Activated CD4-positive, alpha-beta T cell treated with anti-CD3 and anti-CD28 coated beads, Interleukin-2, amount 50 U/mL, for 4 hours (primary cell): ENCODE measurements at regions not wholly inside any gene's neighbourhood (a gene's known extent, or its start where the extent isn't known, plus 50 kb on each side); places are given as distances from the start of the nearest gene placed in this dataset.

ENCODE experiments used
- DNase-seq, 2 experiments: peaks; one replicate each; pipeline ENCODE4 v3.0.0-alpha.2; 2020

GRCh38 chr2:57542081-57542480, 504.5 kb upstream of the VRK2 start:
- DNase-seq = no peak

DNA sequence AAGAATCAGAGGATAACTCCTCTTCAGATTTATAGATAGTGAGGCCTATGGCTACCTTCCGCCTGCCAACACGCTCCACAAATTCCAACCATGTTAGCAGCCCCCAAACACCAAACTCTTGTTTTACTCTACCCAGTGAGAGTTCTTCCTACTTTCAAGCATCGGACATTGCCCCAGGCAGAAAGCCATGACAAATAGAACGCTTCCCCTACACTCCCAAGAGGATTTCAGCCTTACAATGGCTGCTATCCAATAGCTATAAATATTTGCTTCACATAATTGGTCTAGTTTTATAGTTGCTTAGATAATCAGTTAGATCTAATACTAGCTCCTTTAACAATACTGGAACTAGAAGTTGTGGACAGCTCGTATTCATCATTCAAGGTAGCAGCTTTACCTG, 503.4 kb upstream of the VRK2 start:
- no peak for DNase-seq

GRCh38 chr2:57544624-57545023, 502.0 kb upstream of the VRK2 start:
- DNase-seq = no peak

DNA sequence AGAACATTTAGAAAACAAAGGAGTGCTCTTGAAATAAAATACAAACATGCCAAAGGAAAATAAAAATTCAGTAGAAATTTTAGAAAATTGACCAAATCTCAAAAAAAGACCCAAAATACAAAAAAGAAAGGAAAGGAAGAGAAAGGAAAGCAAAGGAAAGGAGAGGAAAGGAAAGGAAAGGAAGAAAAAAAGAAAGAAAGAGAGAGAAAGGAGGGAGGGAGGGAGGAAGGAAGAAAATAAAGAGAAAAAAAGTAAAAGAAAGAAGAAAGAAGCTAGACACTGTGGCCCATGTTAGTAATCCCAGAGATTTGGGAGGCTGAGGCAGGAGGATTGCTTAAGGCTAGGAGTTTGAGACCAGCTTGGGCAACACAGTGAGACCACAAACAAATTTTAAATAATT, 500.1 kb upstream of the VRK2 start:
- DNase-seq = no peak

DNA sequence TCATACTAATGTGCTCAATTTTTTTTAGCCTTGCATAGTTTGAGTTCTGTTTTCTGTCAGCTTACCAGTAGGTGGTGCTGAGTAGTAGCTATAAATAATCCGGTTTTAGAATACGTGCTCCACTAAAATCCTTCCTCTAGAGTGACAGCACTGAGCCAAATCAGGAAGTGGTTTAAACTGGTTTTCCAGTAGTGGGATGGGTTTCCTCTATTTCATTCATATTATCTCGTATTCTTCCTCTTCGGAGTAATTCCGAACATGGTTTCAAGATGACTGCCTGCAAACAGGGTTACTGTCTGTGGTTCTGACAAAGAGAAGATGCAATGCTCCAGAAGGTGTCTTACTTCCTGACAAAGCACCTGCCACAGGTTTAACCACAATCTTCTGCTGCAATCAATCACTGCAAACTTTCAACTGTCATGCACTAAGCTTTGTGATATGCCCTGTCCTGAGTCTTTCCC, 496.9 kb upstream of the VRK2 start:
- DNase-seq = no peak

DNA sequence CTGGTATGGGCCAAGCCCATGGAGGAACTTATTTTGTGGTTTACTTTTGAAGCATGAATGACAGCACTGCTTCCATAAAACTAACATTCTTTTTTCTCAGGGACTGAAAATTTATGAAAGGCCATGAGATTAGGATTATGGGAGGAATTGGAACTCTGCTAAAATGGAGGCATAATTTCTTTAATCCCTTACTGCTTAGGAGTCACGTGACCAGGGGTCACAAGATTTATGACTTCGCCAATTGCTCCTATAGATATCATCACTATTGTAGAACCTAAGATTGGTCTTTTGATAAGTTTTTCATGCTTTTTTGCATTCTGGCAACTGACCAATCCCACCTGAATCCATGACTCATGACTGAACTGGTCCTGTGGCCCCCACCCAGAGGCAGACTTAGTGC, 495.7 kb upstream of the VRK2 start:
- no peak for DNase-seq

DNA sequence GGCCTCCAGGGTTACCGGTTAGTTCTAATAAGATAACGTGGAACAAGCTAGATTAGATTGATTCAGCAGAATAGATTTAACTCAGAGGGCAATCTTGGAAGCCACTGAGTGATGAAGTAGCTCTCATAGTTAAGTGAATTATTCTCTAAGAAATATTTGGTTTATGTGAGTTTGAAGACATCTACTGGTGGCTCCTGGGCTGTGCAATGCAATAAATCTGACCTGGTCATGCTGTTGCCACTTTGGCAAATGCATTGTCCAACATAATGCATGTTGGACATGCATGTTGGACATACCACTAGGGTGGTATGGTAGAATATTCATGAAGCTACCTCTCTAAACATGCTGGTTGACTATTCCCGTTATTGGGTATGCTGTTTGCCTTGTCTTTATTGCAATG, 493.7 kb upstream of the VRK2 start:
- DNase-seq = no peak

GRCh38 chr2:57554348-57554747, 492.3 kb upstream of the VRK2 start:
- DNase-seq = no peak

DNA sequence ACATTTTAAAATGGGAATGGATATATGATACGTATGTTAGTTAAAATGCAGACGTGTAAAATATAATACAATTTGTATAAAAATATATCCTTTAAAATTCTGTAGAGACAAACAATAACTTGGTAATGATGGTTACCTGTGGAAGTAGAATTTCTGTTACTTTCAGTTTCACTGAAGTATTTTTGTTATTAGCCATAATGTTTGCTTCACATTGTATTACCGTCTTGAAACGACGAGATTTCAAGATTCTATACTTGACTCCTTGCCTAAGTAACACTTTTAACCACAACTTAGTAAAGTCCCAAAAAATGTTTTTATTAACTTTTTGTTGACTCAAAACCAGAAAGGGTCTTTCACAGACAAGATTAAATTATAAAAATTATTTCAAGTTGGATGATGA, 488.3 kb upstream of the VRK2 start:
- no peak for DNase-seq

GRCh38 chr2:57562495-57562894, 484.1 kb upstream of the VRK2 start:
- DNase-seq = no peak

- no peak for DNase-seq
These were observed 483.6 kb upstream of the VRK2 start for GRCh38 chr2:57563015-57563414.

GRCh38 chr2:57567245-57567644, 479.4 kb upstream of the VRK2 start:
- DNase-seq = no peak

GRCh38 chr2:57569396-57569795, 477.2 kb upstream of the VRK2 start:
- DNase-seq = no peak

DNA sequence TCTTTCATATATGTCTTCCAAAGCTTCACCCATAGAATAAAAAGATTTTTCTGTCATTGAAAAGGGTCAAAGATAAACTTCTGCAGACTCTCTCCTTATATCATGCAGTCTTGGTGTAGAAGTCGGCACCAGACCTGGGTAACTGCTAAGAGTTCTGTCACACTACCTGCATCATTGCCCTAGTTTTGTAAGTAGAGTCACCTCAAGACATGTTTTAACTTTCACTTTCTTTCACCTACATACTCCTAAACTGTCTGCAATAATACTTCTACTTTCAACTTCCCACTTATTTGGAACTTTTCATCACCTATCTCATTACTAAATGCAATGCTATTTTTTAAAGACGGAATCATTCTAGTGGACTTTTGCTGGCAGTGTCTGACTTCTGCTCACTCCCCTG, 475.6 kb upstream of the VRK2 start:
- DNase-seq = no peak

DNA sequence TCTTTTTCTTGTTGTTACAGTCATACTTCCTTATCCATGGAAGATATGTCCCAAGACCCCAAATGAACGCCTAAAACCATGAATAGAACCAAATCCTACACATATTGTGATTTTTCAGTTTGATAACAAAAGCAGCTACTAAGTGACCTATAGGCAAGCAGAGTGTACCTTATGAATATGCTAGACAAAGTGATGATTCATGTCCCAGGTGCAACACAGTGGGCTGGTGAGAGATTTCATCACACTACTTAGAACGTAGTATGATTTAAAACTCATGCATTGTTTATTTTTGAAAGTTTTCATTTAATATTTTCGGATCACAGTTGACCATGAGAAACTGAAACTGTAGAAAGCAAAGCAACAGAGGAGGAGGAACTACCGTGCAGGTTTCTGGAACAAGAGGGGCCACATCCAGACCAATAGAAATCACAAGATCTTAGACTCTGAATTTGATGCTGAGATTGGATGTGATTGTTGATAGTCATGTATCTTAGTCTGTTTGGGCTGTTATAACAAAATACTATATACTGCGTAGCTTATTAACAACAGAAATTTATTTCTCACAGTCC, 470.8 kb upstream of the VRK2 start:
- DNase-seq = no peak

GRCh38 chr2:57576983-57577382, 469.6 kb upstream of the VRK2 start:
- DNase-seq = no peak

GRCh38 chr2:57597940-57598339, 448.7 kb upstream of the VRK2 start:
- no peak for DNase-seq

- DNase-seq = no peak
These were observed 448.1 kb upstream of the VRK2 start for GRCh38 chr2:57598551-57598950.

DNA sequence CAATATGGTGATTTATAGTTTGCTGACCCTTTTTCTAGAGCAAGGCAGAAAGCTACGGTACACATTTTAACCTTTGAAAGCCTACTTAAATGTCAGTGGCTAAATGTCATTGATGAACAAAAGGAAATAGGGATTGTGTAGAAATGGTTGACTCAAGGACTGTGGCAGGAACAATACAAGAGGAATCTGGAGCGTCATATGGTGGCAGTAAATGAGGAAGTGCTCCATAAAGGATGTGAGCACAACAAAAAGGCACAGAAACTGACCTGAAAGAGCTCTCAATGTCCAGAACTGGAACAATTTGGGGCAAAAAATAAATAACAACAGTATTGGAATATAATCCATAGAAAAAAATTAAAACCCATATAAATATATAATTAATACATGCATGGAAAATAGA, 443.9 kb upstream of the VRK2 start:
- no peak for DNase-seq

GRCh38 chr2:57614988-57615387, 431.6 kb upstream of the VRK2 start:
- DNase-seq = no peak

DNA sequence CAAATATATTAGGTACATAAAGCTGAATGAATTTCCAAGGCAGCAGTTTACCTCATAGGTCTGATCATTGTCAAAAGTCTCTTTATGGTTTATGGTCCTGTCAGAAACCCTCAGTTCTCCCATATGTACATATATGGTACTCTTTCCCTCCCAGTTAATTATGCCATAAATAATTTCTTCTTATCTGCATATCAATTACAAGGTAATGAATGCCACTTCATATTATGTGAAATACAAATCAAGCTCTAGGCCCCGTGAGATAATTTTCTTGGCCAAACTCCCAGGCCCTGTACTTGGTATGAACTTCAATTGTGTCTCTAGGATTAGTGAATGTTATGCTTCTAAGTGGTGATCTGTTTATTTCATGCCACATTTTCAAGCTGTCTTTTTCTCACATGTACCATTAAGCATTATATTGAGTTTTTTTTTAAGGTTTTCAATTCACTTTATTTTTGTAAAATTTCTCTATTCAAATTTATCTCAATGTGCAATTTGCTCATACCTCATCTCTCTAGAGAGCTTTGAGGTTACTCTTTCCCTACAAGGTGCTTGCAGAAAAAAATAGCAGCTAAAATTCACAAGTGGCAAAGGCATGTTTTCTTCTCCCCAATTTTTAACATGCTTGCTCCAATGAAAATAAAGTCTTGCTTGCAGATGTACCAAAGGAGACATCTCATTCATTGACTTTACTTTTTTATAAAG, 430.6 kb upstream of the VRK2 start:
- no peak for DNase-seq

DNA sequence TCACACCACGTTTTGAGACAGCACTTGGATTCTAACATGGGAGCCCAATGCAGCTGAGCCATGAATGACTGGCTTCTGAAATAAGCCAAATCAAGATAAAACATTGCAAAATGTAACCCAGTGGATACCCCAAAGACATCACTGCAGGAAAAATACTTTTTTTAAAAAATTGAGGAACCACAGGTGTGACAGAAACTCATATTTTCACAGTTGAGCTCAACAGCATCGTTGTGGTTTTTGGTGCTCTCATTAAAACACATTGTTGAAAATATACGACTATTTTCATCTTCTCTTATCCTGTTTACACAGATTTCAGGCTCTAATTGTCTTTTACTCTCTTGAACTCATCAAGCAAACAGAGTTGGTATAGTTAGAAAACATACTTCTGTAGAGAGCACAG, 429.3 kb upstream of the VRK2 start:
- no peak for DNase-seq

DNA sequence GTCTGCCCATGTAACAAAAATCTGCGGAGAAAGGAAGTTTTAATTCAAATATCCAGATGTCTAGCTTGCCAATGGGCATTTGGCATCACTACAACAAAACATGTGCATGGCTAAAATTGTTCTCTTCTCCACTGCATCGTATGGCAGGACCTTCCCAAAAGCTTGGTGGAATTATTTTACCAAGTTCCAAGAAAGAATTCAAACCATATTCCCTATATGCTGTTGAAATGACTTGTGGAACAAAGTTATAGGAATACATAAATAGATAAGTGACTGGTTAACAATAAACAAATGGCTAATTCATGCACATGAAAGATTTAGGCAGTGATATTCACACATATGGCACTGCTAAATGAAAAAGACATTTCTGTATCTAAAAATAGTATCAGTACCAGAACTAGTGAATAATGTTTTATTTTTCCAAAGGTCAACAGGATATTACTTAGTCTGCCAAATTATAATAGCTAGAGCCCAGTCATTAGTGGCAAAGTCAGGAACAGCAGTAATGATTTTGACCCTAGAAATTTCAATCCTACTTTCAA, 425.4 kb upstream of the VRK2 start:
- DNase-seq = no peak

DNA sequence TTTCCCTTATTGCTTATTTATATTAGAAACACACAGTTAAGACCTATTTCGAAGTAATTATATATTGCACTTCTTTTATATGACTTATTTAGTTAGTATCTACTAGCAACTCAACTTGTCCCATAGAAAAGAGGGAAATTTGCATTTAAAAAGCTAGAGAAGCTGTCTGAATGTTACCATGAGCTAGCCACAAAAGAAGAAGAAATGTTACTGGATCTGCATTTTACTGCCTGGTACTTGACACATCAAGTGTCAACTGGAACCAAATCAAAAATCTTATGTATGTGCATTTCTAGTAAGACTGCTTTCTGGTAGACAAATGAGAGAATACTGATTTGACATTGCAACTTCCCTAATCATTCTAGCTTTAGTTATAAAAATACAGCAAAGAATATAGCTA, 424.6 kb upstream of the VRK2 start:
- DNase-seq = no peak

- DNase-seq = no peak
These were observed 390.4 kb upstream of the VRK2 start for GRCh38 chr2:57656198-57656597.
